HepG2 (cell line): ENCODE measurements at regions not wholly inside any gene's neighbourhood (a gene's known extent, or its start where the extent isn't known, plus 50 kb on each side); places are given as distances from the start of the nearest gene placed in this dataset.

Experiments
- ATAC-seq: fragments of 200-7000 bp; cut with Tn5 transposase; 3 replicates; pipeline ENCODE4 v1.9.1; 2020; ENCODE audit warnings: mild to moderate bottlenecking, moderate library complexity
- BruUV-seq: library from RNA; stranded (reverse); fragments of 400-500 nt; replicated peaks from 2 replicates; lab custom pipeline; 2021; lab: Mats Ljungman, UMichigan
- CTCF ChIA-PET: fragments of 300-600 bp; formaldehyde crosslinking; extraction: SDS; loops from one replicate; lab custom pipeline; 2021; ENCODE audit warnings: low total read pairs, inconsistent platforms, low intra/inter-chr PET ratio; lab: Yijun Ruan, JAX
- POLR2A ChIA-PET: fragments of 350-600 bp; sonication (Branson Sonifier 250); formaldehyde crosslinking; loops from one replicate; lab custom pipeline; 2020; ENCODE audit warnings: antibody characterized with exemption, inconsistent platforms; lab: Yijun Ruan, JAX
- DNase-seq: peaks from one replicate; pipeline ENCODE4 v3.0.0-alpha.2; 2015; ENCODE audit warnings: low spot score
- FAIRE-seq: peaks from 3 replicates; lab custom pipeline; 2011; peaks lifted over from hg19 to GRCh38; lab: Jason Lieb, UNC
- H2AFZ ChIP-seq: one replicate; pipeline ENCODE4 v1.6.1; 2011; ENCODE audit warnings: low read length, inconsistent platforms
- H3K27ac ChIP-seq: fragments of 300-600 bp; 3 replicates; pipeline ENCODE4 v1.8.0; 2011; ENCODE audit warnings: mixed run types, mild to moderate bottlenecking, mixed read lengths, low read length, inconsistent platforms; ENCODE audit not compliant: insufficient read depth; ENCODE audit errors: extremely low read length
- H3K27me3 ChIP-seq, 2 experiments: fragments of 200-600 bp in 1 of 2; 2 replicates in 1 of 2; 3 replicates in 1 of 2; pipeline versions ENCODE4 v1.6.0 to v1.8.0; 2011; ENCODE audit warnings: low read length in 2 of 2, mild to moderate bottlenecking in 2 of 2, moderate library complexity in 2 of 2, inconsistent platforms in 1 of 2; ENCODE audit not compliant: insufficient read depth in 2 of 2, control insufficient read depth in 1 of 2
- H3K36me3 ChIP-seq, 2 experiments: fragments of 200-600 bp in 1 of 2; replicated peaks in 1 of 2; 2 replicates in 1 of 2; 3 replicates in 1 of 2; pipeline versions ENCODE4 v1.5.1 to v1.8.0; 2011; ENCODE audit warnings: low read length in 2 of 2, inconsistent platforms in 1 of 2; ENCODE audit not compliant: insufficient read depth in 2 of 2, control insufficient read depth in 1 of 2
- H3K4me1 ChIP-seq: 2 replicates; pipeline ENCODE4 v1.5.1; 2012; ENCODE audit warnings: low read length, inconsistent platforms; ENCODE audit not compliant: insufficient read depth
- H3K4me2 ChIP-seq: 2 replicates; pipeline ENCODE4 v1.6.0; 2011; ENCODE audit warnings: low read depth, low read length, inconsistent platforms
- H3K4me3 ChIP-seq, 3 experiments: fragments of 200-600 bp in 1 of 3; sonication (generic), shearing (Covaris generic) in 1 of 3; replicated peaks in 1 of 3; 2 replicates each; pipeline ENCODE4 v1.5.1; 2011 to 2016; ENCODE audit warnings: low read length in 3 of 3, inconsistent platforms in 2 of 3, low read depth in 2 of 3, mild to moderate bottlenecking in 2 of 3, control low read depth in 1 of 3, mixed read lengths in 1 of 3; ENCODE audit not compliant: insufficient read depth in 1 of 3
- H3K79me2 ChIP-seq: one replicate; pipeline ENCODE4 v1.6.1; 2011; ENCODE audit warnings: low read length, inconsistent platforms; ENCODE audit not compliant: insufficient read depth
- H3K9ac ChIP-seq: 2 replicates; pipeline ENCODE4 v1.6.0; 2011; ENCODE audit warnings: mild to moderate bottlenecking, low read depth, low read length, inconsistent platforms; ENCODE audit not compliant: insufficient read depth
- H3K9me3 ChIP-seq: 2 replicates; pipeline ENCODE4 v1.5.1; 2012; ENCODE audit warnings: mild to moderate bottlenecking, low read length
- H4K20me1 ChIP-seq: 2 replicates; pipeline ENCODE4 v1.6.0; 2011; ENCODE audit warnings: inconsistent platforms, mild to moderate bottlenecking, low read length, moderate library complexity; ENCODE audit not compliant: insufficient read depth
- ASH2L ChIP-seq: fragments of 300-600, 200-600 bp; sonication (generic); IDR thresholded peaks from 2 replicates; pipeline ENCODE4 v1.7.0; 2017; ENCODE audit warnings: low read depth, mild to moderate bottlenecking, moderate library complexity, mixed read lengths, low read length; ENCODE audit not compliant: insufficient read length
- FOSL1 ChIP-seq: sonication (generic); formaldehyde crosslinking; IDR thresholded peaks from 2 replicates; pipeline ENCODE4 v1.9.0; 2021; ENCODE audit warnings: missing genetic modification reagents, borderline replicate concordance
- FOXA1 ChIP-seq, 2 experiments: fragments of 450-650 bp in 1 of 2; sonication (generic) in 1 of 2; formaldehyde crosslinking in 1 of 2; IDR thresholded peaks; 2 replicates each; pipeline versions ENCODE4 v1.4.0 to v1.6.1; 2016 to 2020; ENCODE audit warnings: missing genetic modification reagents in 1 of 2
- FOXO1 ChIP-seq: sonication (generic); formaldehyde crosslinking; IDR thresholded peaks from 2 replicates; pipeline ENCODE4 v1.4.0; 2020; ENCODE audit warnings: missing genetic modification reagents
- HNF4G ChIP-seq, 2 experiments: sonication (generic) in 1 of 2; formaldehyde crosslinking in 1 of 2; IDR thresholded peaks; 2 replicates each; pipeline versions ENCODE4 v1.4.0 to v1.6.1; 2011 to 2020; ENCODE audit warnings: borderline replicate concordance in 2 of 2, low read depth in 2 of 2, mild to moderate bottlenecking in 2 of 2, low read length in 1 of 2, missing genetic modification reagents in 1 of 2, moderate library complexity in 1 of 2
- MEIS1 ChIP-seq: sonication (generic); formaldehyde crosslinking; IDR thresholded peaks from 2 replicates; pipeline ENCODE4 v1.9.0; 2021; ENCODE audit warnings: mild to moderate bottlenecking, missing genetic modification reagents, moderate library complexity, borderline replicate concordance
- MIXL1 ChIP-seq: IDR thresholded peaks from 2 replicates; pipeline ENCODE4 v1.6.1; 2016
- NONO ChIP-seq, 2 experiments: fragments of 450-650 bp in 1 of 2; sonication (generic) in 1 of 2; formaldehyde crosslinking in 1 of 2; IDR thresholded peaks in 1 of 2; conservative IDR thresholded peaks in 1 of 2; 2 replicates each; pipeline versions ENCODE4 v1.6.1 to v1.8.0; 2017 to 2022; ENCODE audit warnings: mild to moderate bottlenecking in 1 of 2, missing genetic modification reagents in 1 of 2, moderate library complexity in 1 of 2
- SRF ChIP-seq: IDR thresholded peaks from 2 replicates; pipeline ENCODE4 v1.6.1; 2011; ENCODE audit warnings: mild to moderate bottlenecking, low read depth, low read length, moderate library complexity
- ZBTB3 ChIP-seq: sonication (generic); formaldehyde crosslinking; IDR thresholded peaks from 2 replicates; pipeline ENCODE4 v1.4.0; 2020; ENCODE audit warnings: low read depth, mild to moderate bottlenecking, moderate library complexity, missing genetic modification reagents, borderline replicate concordance
- ZNF205 ChIP-seq: IDR thresholded peaks from 2 replicates; pipeline ENCODE4 v1.6.1; 2018; ENCODE audit warnings: missing biosample characterization, missing genetic modification reagents
- ZNF549 ChIP-seq: sonication (generic); formaldehyde crosslinking; IDR thresholded peaks from 2 replicates; pipeline ENCODE4 v1.5.0; 2020; ENCODE audit warnings: missing genetic modification reagents
- ZNF841 ChIP-seq: sonication (generic); formaldehyde crosslinking; IDR thresholded peaks from 2 replicates; pipeline ENCODE4 v1.8.1; 2023; ENCODE audit warnings: missing genetic modification reagents, borderline replicate concordance
- WGBS: methylation state at CpG from one replicate; pipeline ENCODE4 v1.1.6; 2017; ENCODE audit warnings: low lambda C conversion rate; 5-methylcytosine and 5-hydroxymethylcytosine counted together
- in situ Hi-C: cut with HindIII; loops from 2 replicates; pipeline ENCODE4 v1.10.0; 2017; ENCODE audit warnings: low pct_unique_long_range_greater_than_20kb; ENCODE audit not compliant: extremely low pct_ligation_motif_present
- intact Hi-C: fragments of 100-400 bp; cut with micrococcal nuclease; formaldehyde crosslinking; loops from one replicate; pipeline ENCODE4 v1.10.0; 2022; ENCODE audit not compliant: unreplicated experiment
- TF ChIP-seq, protein P1 (sequence below): sonication (generic); formaldehyde crosslinking; IDR thresholded peaks from 2 replicates; pipeline ENCODE4 v1.4.0; 2020; ENCODE audit warnings: mild to moderate bottlenecking, missing genetic modification reagents
- TF ChIP-seq, protein P2 (sequence below): sonication (generic); formaldehyde crosslinking; IDR thresholded peaks from 2 replicates; pipeline ENCODE4 v1.4.0; 2020; ENCODE audit warnings: missing genetic modification reagents
- TF ChIP-seq, protein P3 (sequence below): sonication (generic); formaldehyde crosslinking; IDR thresholded peaks from 2 replicates; pipeline ENCODE4 v1.5.1; 2020; ENCODE audit warnings: mild to moderate bottlenecking, missing genetic modification reagents, borderline replicate concordance

DNA sequence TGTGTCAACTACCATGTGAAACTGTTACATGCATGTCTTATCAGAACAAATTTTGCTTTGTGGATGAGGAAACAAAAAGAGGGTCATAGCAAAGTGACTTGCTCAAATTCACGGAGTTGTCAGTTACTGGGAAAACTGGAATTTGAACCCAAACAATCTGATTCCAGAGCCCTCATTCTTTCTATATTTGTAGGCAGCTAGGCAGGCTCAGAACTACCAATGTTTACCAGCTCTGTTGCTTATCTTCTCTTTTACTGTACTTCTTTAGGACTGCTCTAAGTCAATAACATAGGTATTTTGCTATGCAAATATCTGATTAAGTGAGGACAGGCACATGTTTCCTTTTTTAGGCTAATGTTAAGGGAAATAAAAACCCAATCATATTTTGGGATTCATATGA, 450.5 kb downstream of the ZPLD1 start:
- BruUV-seq, result no TSS peak
- Histone ChIP-seq H4K20me1 (no peaks in the 10 kb centered on the region), H2AFZ (no peak overlapping the region), H3K27ac (peak overlapping the region; percentile 44), H3K79me2 (no peaks in the 10 kb centered on the region), H3K4me3 (peak overlapping the region in 1 of 3 experiments; percentile 13; a peak in 1 of 6 replicates), H3K4me2 (peak overlapping the region; percentile 18; the same call in 1 of the 2 replicates), H3K9ac (no peak overlapping the region), H3K9me3 (0 out of 2 replicates have a peak, but pooled peaks cover 5% of the 10 kb centered on the region), H3K27me3 (no peaks in the 10 kb centered on the region), H3K4me1 (peaks cover 22% of the 10 kb centered on the region), H3K36me3 (no peaks in the 10 kb centered on the region)
- in situ Hi-C loops (no loop called here), intact Hi-C loops (no loop called here)
- peak; percentile 100 for ATAC-seq
- peak; percentile 83 for DNase-seq
- ChIA-PET POLR2A (no interaction called here), CTCF (no interaction called here)
- FAIRE-seq, result peak; percentile 74
- 8% methylated on average over 1 of the region's 1 CpG for WGBS
- TF ChIP-seq, protein P1, sequence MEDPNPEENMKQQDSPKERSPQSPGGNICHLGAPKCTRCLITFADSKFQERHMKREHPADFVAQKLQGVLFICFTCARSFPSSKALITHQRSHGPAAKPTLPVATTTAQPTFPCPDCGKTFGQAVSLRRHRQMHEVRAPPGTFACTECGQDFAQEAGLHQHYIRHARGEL (CRISPR knock-in tag), result no peak
- peak; percentile 91 for TF ChIP-seq ZNF549 (CRISPR knock-in tag)
- TF ChIP-seq ZNF841 (CRISPR knock-in tag), result 0 out of 2 replicates have a peak, but pooled peaks have one; percentile 2
- no peak for TF ChIP-seq FOXA1 (IDR thresholded peaks at IDR 0.05)
- peak; percentile 87 for TF ChIP-seq FOXA1 (CRISPR knock-in tag; IDR thresholded peaks at IDR 0.05)
- TF ChIP-seq ZBTB3 (CRISPR knock-in tag), result no peak
- TF ChIP-seq SRF, result 0 out of 2 replicates have a peak, but pooled peaks have one; percentile 29
- peak; percentile 22; the same call in 1 of the 2 replicates for TF ChIP-seq FOXO1 (CRISPR knock-in tag)
- TF ChIP-seq MEIS1, result no peak
- TF ChIP-seq, protein P2, sequence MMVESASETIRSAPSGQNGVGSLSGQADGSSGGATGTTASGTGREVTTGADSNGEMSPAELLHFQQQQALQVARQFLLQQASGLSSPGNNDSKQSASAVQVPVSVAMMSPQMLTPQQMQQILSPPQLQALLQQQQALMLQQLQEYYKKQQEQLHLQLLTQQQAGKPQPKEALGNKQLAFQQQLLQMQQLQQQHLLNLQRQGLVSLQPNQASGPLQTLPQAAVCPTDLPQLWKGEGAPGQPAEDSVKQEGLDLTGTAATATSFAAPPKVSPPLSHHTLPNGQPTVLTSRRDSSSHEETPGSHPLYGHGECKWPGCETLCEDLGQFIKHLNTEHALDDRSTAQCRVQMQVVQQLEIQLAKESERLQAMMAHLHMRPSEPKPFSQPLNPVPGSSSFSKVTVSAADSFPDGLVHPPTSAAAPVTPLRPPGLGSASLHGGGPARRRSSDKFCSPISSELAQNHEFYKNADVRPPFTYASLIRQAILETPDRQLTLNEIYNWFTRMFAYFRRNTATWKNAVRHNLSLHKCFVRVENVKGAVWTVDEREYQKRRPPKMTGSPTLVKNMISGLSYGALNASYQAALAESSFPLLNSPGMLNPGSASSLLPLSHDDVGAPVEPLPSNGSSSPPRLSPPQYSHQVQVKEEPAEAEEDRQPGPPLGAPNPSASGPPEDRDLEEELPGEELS (CRISPR knock-in tag), result peak; percentile 51
- TF ChIP-seq HNF4G (IDR thresholded peaks at IDR 0.05; ENCODE audit: borderline replicate concordance, low read depth, low read length), result peak; percentile 45; the same call in 1 of the 2 replicates
- TF ChIP-seq HNF4G (CRISPR knock-in tag; IDR thresholded peaks at IDR 0.05; ENCODE audit: borderline replicate concordance, low read depth), result no peak
- TF ChIP-seq, protein P3, sequence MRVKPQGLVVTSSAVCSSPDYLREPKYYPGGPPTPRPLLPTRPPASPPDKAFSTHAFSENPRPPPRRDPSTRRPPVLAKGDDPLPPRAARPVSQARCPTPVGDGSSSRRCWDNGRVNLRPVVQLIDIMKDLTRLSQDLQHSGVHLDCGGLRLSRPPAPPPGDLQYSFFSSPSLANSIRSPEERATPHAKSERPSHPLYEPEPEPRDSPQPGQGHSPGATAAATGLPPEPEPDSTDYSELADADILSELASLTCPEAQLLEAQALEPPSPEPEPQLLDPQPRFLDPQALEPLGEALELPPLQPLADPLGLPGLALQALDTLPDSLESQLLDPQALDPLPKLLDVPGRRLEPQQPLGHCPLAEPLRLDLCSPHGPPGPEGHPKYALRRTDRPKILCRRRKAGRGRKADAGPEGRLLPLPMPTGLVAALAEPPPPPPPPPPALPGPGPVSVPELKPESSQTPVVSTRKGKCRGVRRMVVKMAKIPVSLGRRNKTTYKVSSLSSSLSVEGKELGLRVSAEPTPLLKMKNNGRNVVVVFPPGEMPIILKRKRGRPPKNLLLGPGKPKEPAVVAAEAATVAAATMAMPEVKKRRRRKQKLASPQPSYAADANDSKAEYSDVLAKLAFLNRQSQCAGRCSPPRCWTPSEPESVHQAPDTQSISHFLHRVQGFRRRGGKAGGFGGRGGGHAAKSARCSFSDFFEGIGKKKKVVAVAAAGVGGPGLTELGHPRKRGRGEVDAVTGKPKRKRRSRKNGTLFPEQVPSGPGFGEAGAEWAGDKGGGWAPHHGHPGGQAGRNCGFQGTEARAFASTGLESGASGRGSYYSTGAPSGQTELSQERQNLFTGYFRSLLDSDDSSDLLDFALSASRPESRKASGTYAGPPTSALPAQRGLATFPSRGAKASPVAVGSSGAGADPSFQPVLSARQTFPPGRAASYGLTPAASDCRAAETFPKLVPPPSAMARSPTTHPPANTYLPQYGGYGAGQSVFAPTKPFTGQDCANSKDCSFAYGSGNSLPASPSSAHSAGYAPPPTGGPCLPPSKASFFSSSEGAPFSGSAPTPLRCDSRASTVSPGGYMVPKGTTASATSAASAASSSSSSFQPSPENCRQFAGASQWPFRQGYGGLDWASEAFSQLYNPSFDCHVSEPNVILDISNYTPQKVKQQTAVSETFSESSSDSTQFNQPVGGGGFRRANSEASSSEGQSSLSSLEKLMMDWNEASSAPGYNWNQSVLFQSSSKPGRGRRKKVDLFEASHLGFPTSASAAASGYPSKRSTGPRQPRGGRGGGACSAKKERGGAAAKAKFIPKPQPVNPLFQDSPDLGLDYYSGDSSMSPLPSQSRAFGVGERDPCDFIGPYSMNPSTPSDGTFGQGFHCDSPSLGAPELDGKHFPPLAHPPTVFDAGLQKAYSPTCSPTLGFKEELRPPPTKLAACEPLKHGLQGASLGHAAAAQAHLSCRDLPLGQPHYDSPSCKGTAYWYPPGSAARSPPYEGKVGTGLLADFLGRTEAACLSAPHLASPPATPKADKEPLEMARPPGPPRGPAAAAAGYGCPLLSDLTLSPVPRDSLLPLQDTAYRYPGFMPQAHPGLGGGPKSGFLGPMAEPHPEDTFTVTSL, result peak; percentile 87; the same call in 1 of the 2 replicates
- no peak for TF ChIP-seq FOSL1 (CRISPR knock-in tag)
- peak; percentile 56; the same call in 1 of the 2 replicates for TF ChIP-seq ZNF205 (CRISPR knock-in tag)
- TF ChIP-seq MIXL1, result 0 out of 2 replicates have a peak, but pooled peaks have one; percentile 33
- TF ChIP-seq ASH2L, result peak; percentile 39
- TF ChIP-seq NONO (IDR thresholded peaks at IDR 0.05), result no peak
- TF ChIP-seq NONO (CRISPR knock-in tag; conservative IDR thresholded peaks at IDR 0.05), result 0 out of 2 replicates have a peak, but pooled peaks have one; percentile 25
